ENCODE measurements at regions not wholly inside any gene's neighbourhood (a gene's known extent, or its start where the extent isn't known, plus 50 kb on each side); places are given as distances from the start of the nearest gene placed in this dataset.

- DNase-seq = no peak
Observed at GRCh38 chr9:38312406-38312805, 80.1 kb upstream of the ALDH1B1 start.

GRCh38 chr9:38311382-38312270 lies 80.9 kb upstream of the ALDH1B1 start:
- DNase-seq = peak; percentile 31

- DNase-seq = peak; percentile 19
Observed at GRCh38 chr9:38309324-38310195, 82.9 kb upstream of the ALDH1B1 start.

GRCh38 chr9:38308136-38308535 lies 84.4 kb upstream of the ALDH1B1 start:
- no peak for DNase-seq

- DNase-seq = peak; percentile 21
Observed at GRCh38 chr9:38306899-38307298, 85.6 kb upstream of the ALDH1B1 start.

DNA sequence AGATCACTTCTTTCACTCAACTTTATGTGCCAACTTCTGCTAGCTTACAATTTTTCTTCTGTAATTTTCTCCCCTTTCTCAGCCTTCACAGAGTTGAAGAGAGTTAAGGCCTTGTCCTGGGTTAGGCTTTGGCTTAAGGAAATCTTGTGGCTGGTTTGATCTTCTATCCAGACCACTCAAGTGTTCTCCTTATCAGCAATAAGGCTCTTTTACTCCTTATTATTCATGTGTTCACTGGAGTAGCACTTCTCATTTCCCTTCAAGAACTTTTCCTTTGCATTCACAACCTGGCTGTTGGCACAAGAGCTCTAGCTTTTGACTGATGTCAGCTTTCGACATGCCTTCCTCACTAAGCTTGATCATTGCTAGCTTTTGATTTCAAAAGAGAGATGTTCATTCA lies 86.9 kb upstream of the ALDH1B1 start:
- DNase-seq = peak; percentile 6

DNA sequence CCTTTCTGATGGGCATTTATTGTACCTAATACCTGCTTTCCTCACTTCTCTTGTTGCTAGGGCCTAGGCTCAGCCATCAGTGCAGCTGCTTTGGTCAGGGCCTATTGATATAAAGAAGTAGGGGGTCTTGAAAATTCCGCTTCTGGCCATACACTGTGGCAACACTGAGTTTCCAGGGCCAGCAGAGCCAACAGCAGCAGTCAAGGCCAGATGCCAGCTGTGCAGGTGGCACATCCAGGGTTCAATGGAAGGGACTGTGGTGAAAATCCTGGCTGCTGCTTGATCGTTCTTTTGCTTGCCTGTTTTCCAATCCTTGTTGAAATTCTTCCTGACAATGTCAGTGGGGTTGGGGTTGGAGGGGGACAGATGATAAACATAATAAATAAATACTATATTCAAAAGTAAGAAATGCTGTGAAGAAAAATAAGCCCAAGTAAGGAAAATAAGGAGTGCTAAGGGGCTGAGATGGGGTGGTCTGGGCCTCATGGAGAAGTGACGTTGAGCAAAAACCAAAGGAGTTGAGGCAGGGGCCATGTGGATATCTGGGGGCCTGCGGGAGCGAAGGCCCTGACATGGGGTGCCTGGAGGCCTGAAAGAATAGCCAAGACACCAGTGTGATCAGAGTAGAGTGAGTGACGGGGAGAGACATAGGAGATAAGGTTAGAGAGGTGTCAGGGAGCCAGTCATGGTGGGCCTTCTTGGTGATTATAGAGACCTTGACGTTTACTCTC lies 91.0 kb upstream of the ALDH1B1 start:
- peak; percentile 31 for DNase-seq

DNA sequence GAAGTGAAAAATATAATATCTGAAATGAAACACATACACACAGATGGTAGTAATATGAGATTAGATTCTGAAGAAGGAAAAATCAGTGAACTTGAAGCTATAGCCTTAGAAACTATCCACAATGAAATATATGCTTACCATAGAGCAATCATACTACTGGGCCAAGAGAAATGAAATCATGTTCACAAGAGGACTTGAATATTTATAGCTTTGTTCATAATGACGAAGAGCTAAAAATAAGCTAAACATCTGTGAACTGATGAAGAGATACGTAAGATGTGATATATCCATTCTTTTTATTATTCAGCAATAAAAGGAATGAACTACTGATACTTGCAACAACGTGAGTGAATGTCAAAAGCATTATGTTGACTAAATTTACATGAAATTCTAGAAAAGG lies 92.6 kb upstream of the ALDH1B1 start:
- no peak for DNase-seq

- DNase-seq = no peak
Observed at GRCh38 chr9:38298904-38299303, 93.6 kb upstream of the ALDH1B1 start.

DNA sequence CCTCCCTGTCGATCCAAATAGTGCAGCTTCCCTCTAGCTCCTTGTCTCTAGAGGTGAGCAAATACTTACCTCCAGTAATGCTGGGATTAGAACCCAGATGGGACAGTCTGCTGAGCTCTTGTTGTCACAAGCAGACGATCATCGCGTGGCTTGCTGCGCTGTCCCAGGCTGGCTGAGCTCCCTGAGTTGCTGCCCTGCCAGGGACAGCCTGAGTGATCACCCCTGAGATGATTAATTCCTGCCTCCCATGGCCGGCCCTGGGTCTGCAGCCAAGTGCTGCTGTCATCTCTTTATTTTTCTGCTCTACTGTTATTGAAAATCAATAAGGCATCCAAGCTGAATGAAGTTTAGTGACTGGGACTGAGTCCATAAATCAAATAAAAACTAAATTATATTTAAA lies 94.0 kb upstream of the ALDH1B1 start:
- no peak for DNase-seq

GRCh38 chr9:38296807-38297206 lies 95.7 kb upstream of the ALDH1B1 start:
- no peak for DNase-seq

GRCh38 chr9:38295764-38296163 lies 96.7 kb upstream of the ALDH1B1 start:
- no peak for DNase-seq

GRCh38 chr9:38294220-38294960 lies 98.1 kb upstream of the ALDH1B1 start:
- no peak for DNase-seq

DNA sequence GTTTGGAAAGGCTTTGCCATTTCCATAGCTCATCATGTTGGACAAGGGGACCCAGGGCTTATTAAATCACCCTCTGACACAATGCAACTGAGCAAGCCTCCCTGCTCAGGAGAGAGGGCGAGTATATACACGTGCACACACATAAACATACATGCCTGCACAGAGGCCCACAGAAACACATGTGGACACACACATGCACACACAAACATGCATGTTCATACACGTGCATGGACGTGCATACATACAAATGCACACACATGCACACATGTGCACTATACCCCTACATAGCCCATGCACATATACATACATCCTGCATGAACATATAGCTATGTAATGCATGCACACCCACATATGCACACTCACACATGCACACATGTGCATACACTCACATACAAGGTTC lies 99.5 kb upstream of the ALDH1B1 start:
- no peak for DNase-seq

GRCh38 chr9:38292480-38292879 lies 100.0 kb upstream of the ALDH1B1 start:
- no peak for DNase-seq

GRCh38 chr9:38289866-38290245 lies 102.6 kb upstream of the ALDH1B1 start:
- no peak for DNase-seq

DNA sequence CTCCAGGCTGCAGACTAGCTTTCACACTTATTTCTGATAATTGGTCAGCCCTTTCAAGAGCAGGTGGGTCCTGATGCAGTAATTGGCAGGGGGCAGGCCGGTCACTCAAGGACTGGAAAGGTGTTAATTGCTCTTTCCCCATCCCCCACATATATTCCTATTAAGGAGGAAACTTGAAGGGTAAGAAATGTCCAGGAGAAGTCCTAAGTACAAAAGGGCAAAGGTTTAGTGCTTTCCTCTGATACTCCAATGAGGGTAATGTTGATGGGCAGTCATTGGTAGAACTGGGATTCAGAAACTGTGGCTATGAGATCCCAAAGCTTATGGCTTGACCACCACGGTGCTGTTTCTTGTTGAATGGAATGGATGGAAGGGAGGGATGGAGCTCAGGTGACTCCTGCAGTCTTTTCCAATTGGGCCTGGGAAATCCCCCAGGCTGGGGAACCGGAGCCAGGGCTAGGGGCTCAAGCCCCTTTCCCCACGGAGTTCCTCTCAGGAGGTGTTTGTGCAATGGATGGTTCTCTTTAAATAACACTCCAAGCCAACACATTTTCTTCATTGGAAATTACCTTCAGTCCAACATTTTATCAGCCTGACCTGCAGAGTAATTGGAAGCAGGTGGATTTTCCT lies 103.2 kb upstream of the ALDH1B1 start:
- no peak for DNase-seq

DNA sequence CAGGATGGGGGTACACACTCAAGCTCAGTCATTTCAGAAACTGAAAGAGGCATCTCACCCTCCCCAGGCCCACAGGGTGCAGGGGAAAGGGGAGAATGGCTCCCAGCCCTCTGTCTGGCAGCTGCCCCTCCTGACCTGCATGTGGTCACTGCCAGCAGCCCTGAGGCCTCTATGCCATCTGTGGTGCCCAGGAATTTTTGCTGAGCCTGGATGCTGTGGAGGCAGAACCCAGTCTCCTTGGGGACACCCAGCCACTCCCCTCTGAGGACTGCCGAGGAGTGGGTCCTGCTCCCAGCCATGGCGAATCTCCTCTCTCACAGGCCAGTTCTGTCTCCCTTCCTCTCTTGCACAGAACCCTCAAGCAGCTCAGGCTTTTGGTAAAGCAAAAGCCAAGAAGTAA lies 104.0 kb upstream of the ALDH1B1 start:
- DNase-seq = no peak

GRCh38 chr9:38287420-38287985 lies 105.0 kb upstream of the ALDH1B1 start:
- no peak for DNase-seq

DNA sequence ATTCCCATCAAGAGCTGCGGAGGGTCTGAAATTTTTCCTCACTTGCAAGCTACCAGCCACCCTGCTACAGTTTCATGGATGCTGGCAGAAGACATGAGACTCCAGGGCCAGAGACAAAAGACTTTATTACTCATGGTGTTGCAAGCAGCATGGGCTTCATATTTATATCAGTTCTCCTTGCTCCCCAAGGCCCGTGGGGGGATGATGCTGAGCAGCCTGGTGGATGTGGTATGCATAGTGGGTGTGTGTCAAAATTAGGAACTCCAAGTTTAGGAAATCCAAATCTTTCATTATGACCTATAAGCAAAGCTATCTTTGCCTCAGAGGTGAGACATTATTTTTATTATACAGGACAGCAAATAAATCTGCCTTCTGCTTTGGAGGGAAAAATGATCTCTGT lies 105.7 kb upstream of the ALDH1B1 start:
- DNase-seq = no peak

GRCh38 chr9:38286357-38286756 lies 106.1 kb upstream of the ALDH1B1 start:
- no peak for DNase-seq

GRCh38 chr9:38285236-38285635 lies 107.3 kb upstream of the ALDH1B1 start:
- DNase-seq = no peak
